CD14-positive monocyte (primary cell): ENCODE measurements at regions not wholly inside any gene's neighbourhood (a gene's known extent, or its start where the extent isn't known, plus 50 kb on each side); places are given as distances from the start of the nearest gene placed in this dataset.

Source experiments
- DNase-seq, 3 donors: peaks; one replicate each; pipeline ENCODE4 v3.0.0-alpha.2; 2011 to 2022
- H2AFZ ChIP-seq: 2 replicates; pipeline ENCODE4 v1.6.0; 2012; ENCODE audit warnings: mild to moderate bottlenecking, low read depth, low read length, inconsistent platforms; ENCODE audit not compliant: insufficient read depth, poor library complexity, severe bottlenecking
- H3K27ac ChIP-seq, 2 donors: 1 replicate in 1 of 2; 2 replicates in 1 of 2; pipeline ENCODE4 v1.5.1; 2012 to 2013; ENCODE audit warnings: low read length in 2 of 2, control low read depth in 1 of 2, inconsistent platforms in 1 of 2, low read depth in 1 of 2, mild to moderate bottlenecking in 1 of 2
- H3K27me3 ChIP-seq, 2 donors: one replicate each; pipeline versions ENCODE4 v1.6.0 to v1.6.1; 2011 to 2013; ENCODE audit warnings: low read length in 2 of 2; ENCODE audit not compliant: control insufficient read depth in 2 of 2, insufficient read depth in 2 of 2
- H3K36me3 ChIP-seq, 2 donors: replicated peaks in 1 of 2; 1 replicate in 1 of 2; 2 replicates in 1 of 2; pipeline versions ENCODE4 v1.5.1 to v1.6.1; 2012 to 2013; ENCODE audit warnings: low read length in 2 of 2, control low read depth in 1 of 2, inconsistent platforms in 1 of 2, mild to moderate bottlenecking in 1 of 2; ENCODE audit not compliant: insufficient read depth in 2 of 2, control insufficient read depth in 1 of 2
- H3K4me1 ChIP-seq, 2 donors: 1 replicate in 1 of 2; 2 replicates in 1 of 2; pipeline versions ENCODE4 v1.5.1 to v1.6.1; 2012 to 2013; ENCODE audit warnings: low read length in 2 of 2, control low read depth in 1 of 2, inconsistent platforms in 1 of 2, mild to moderate bottlenecking in 1 of 2, moderate library complexity in 1 of 2; ENCODE audit not compliant: insufficient read depth in 2 of 2, control insufficient read depth in 1 of 2
- H3K4me2 ChIP-seq: replicated peaks from 2 replicates; pipeline ENCODE3; 2012; ENCODE audit warnings: low read length, moderate library complexity, mild to moderate bottlenecking; ENCODE audit not compliant: poor library complexity, severe bottlenecking; ENCODE audit errors: extremely low read depth
- H3K4me3 ChIP-seq, 3 experiments: fragments of 200-600 bp in 1 of 3; sonication (generic) in 1 of 3; replicated peaks in 1 of 3; 1 replicate in 2 of 3; 2 replicates in 1 of 3; pipeline ENCODE4 v1.5.1; 2011 to 2013; ENCODE audit warnings: low read length in 3 of 3, mild to moderate bottlenecking in 3 of 3, control low read depth in 2 of 3, low read depth in 2 of 3, inconsistent platforms in 1 of 3, moderate library complexity in 1 of 3
- H3K79me2 ChIP-seq: 2 replicates; pipeline ENCODE4 v1.6.0; 2012; ENCODE audit warnings: mild to moderate bottlenecking, control low read depth, inconsistent platforms, low read length, moderate library complexity; ENCODE audit not compliant: insufficient read depth
- H3K9ac ChIP-seq: 2 replicates; pipeline ENCODE4 v1.6.0; 2017; ENCODE audit warnings: low read length, mild to moderate bottlenecking; ENCODE audit not compliant: insufficient read depth, poor library complexity, severe bottlenecking
- H3K9me3 ChIP-seq, 2 donors: replicated peaks in 1 of 2; 1 replicate in 1 of 2; 2 replicates in 1 of 2; pipeline versions ENCODE4 v1.5.1 to v1.6.1; 2012 to 2013; ENCODE audit warnings: low read length in 2 of 2, control low read depth in 1 of 2; ENCODE audit not compliant: control insufficient read depth in 1 of 2, insufficient read depth in 1 of 2
- H4K20me1 ChIP-seq: 2 replicates; pipeline ENCODE4 v1.6.0; 2012; ENCODE audit warnings: mild to moderate bottlenecking, low read length, control low read depth, moderate library complexity; ENCODE audit not compliant: insufficient read depth
- H3K27ac Mint-ChIP-seq, 7 donors: one replicate each; pipeline ENCODE4 v1.8.0; 2020; ENCODE audit warnings: mild to moderate bottlenecking in 7 of 7, mixed read lengths in 7 of 7, moderate library complexity in 6 of 7, inconsistent platforms in 2 of 7
- H3K27me3 Mint-ChIP-seq, 3 donors: one replicate each; pipeline ENCODE4 v1.8.0; 2021 to 2022; ENCODE audit warnings: low read depth in 3 of 3, mild to moderate bottlenecking in 3 of 3, mixed read lengths in 3 of 3, moderate library complexity in 3 of 3, inconsistent platforms in 1 of 3
- H3K36me3 Mint-ChIP-seq, 2 donors: one replicate each; pipeline ENCODE4 v1.8.0; 2020; ENCODE audit warnings: mixed read lengths in 2 of 2, inconsistent platforms in 1 of 2, mild to moderate bottlenecking in 1 of 2
- H3K4me1 Mint-ChIP-seq: one replicate; pipeline ENCODE4 v1.8.0; 2020; ENCODE audit warnings: mild to moderate bottlenecking, mixed read lengths
- H3K4me3 Mint-ChIP-seq, 2 donors: one replicate each; pipeline ENCODE4 v1.8.0; 2020; ENCODE audit warnings: mild to moderate bottlenecking in 2 of 2, mixed read lengths in 2 of 2, moderate library complexity in 1 of 2
- H3K9me3 Mint-ChIP-seq, 7 donors: one replicate each; pipeline ENCODE4 v1.8.0; 2020 to 2022; ENCODE audit warnings: mixed read lengths in 7 of 7, mild to moderate bottlenecking in 6 of 7, moderate library complexity in 6 of 7, inconsistent platforms in 2 of 7
- WGBS: methylation state at CpG from one replicate; pipeline ENCODE4 v1.1.5; 2013; ENCODE audit warnings: missing lambda C conversion rate; ENCODE audit not compliant: insufficient coverage; 5-methylcytosine and 5-hydroxymethylcytosine counted together
- intact Hi-C, 2 donors: fragments of 100-400 bp; cut with micrococcal nuclease; formaldehyde crosslinking; loops; one replicate each; pipeline versions ENCODE4 v1.15.0 to v1.15.1; 2023
- TF ChIP-seq, protein P1 (sequence below): fragments of 200-600 bp; IDR thresholded peaks from one replicate; pipeline ENCODE4 v1.8.0; 2022; ENCODE audit warnings: antibody characterized with exemption, mild to moderate bottlenecking

- DNase-seq = no peak
- no peak overlapping the region for H3K4me3 ChIP-seq
- no peak overlapping the region for H3K9ac ChIP-seq
- H3K4me1 Mint-ChIP-seq = no peaks in the 10 kb centered on the region
- no peaks in the 10 kb centered on the region for H3K9me3 ChIP-seq
- peaks cover 0 to 2% (median 1%) of the 10 kb centered on the region in 3 donors for H3K27me3 Mint-ChIP-seq
- H3K27ac Mint-ChIP-seq = no peak overlapping the region
- H4K20me1 ChIP-seq = no peaks in the 10 kb centered on the region
- no peak overlapping the region for H3K4me2 ChIP-seq
- intact Hi-C loops = no loop called here
- no peaks in the 10 kb centered on the region for H3K36me3 Mint-ChIP-seq
- TF ChIP-seq, protein P1, sequence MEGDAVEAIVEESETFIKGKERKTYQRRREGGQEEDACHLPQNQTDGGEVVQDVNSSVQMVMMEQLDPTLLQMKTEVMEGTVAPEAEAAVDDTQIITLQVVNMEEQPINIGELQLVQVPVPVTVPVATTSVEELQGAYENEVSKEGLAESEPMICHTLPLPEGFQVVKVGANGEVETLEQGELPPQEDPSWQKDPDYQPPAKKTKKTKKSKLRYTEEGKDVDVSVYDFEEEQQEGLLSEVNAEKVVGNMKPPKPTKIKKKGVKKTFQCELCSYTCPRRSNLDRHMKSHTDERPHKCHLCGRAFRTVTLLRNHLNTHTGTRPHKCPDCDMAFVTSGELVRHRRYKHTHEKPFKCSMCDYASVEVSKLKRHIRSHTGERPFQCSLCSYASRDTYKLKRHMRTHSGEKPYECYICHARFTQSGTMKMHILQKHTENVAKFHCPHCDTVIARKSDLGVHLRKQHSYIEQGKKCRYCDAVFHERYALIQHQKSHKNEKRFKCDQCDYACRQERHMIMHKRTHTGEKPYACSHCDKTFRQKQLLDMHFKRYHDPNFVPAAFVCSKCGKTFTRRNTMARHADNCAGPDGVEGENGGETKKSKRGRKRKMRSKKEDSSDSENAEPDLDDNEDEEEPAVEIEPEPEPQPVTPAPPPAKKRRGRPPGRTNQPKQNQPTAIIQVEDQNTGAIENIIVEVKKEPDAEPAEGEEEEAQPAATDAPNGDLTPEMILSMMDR = no peak
- no peak overlapping the region for H2AFZ ChIP-seq
- peak overlapping the region in 1 of 2 donors; percentile 36 for H3K4me3 Mint-ChIP-seq
- peaks cover 0 to 3% (median 0%) of the 10 kb centered on the region in 7 donors for H3K9me3 Mint-ChIP-seq
- H3K4me1 ChIP-seq = no peaks in the 10 kb centered on the region
- H3K27ac ChIP-seq = no peak overlapping the region
- H3K79me2 ChIP-seq = no peaks in the 10 kb centered on the region
- no peaks in the 10 kb centered on the region for H3K27me3 ChIP-seq
- no peaks in the 10 kb centered on the region for H3K36me3 ChIP-seq
Measured at GRCh38 chr1:101709721-101710120, 287.0 kb downstream of the OLFM3 start.

DNA sequence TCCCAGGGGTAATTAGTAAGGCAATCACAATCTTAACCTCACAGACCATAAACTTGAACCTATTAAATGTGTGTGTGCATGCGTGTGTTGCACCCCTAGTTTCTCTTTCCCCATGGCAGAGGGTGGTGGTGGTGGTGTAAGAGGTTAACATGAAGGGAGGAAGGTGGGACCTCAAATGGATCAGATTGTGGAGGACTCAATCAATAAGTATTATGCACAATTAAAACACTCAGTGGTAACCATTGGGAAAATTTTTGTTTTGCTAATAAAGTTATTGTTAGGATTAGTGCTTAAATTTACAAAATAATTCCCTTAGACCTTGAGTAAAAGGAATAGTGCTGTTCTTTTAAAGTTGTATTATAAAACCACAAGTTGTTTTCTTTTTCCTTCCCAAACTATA, 283.0 kb downstream of the OLFM3 start:
- no CpG with 5 or more reads among the region's 1 CpG for WGBS
- intact Hi-C loops = no loop called here
- H2AFZ ChIP-seq = no peak overlapping the region
- H3K4me3 Mint-ChIP-seq = no peak overlapping the region
- no peak overlapping the region for H3K9ac ChIP-seq
- no peaks in the 10 kb centered on the region for H3K36me3 Mint-ChIP-seq
- no peak overlapping the region for H3K27ac ChIP-seq
- no peaks in the 10 kb centered on the region for H4K20me1 ChIP-seq
- H3K9me3 Mint-ChIP-seq = peaks cover 0 to 3% (median 0%) of the 10 kb centered on the region in 7 donors
- H3K4me1 ChIP-seq = no peaks in the 10 kb centered on the region
- H3K4me2 ChIP-seq = no peak overlapping the region
- DNase-seq = no peak
- no peaks in the 10 kb centered on the region for H3K27me3 ChIP-seq
- no peaks in the 10 kb centered on the region for H3K4me1 Mint-ChIP-seq
- no peaks in the 10 kb centered on the region for H3K9me3 ChIP-seq
- peaks cover 0 to 1% (median 0%) of the 10 kb centered on the region in 3 donors for H3K27me3 Mint-ChIP-seq
- TF ChIP-seq, protein P1 = no peak
- H3K36me3 ChIP-seq = no peaks in the 10 kb centered on the region
- H3K79me2 ChIP-seq = no peaks in the 10 kb centered on the region
- H3K27ac Mint-ChIP-seq = no peak overlapping the region
- no peak overlapping the region for H3K4me3 ChIP-seq
